KG1 (cell line): ENCODE measurements at regions not wholly inside any gene's neighbourhood (a gene's known extent, or its start where the extent isn't known, plus 50 kb on each side); places are given as distances from the start of the nearest gene placed in this dataset.
"Not testable (repeated sequence)": the region's sequence is repeated elsewhere in the genome, so short reads cannot be mapped to it uniquely, and the experiment has no call there.

ENCODE experiments used
- DNase-seq: peaks from one replicate; lab custom pipeline; 2025; lab: John Stamatoyannopoulos, UW

DNA sequence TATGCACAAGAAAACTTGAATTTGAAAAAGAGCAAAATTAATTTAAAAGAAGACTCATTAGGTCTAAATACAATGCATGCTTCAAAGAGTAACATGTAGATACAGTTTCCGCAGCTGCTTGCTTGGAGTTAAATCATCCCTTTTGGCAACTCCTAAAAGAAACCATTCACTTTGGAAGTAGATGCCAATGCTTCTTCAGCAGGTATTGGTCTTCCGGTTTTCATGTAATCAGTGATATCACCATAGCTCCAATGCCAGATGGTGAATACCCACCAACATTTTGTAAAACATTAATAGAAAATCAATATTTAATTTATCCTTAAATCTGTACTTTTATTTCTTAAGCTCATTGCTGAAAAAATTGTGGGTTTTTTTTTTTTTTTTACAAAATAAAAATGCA is 381.1 kb upstream of the PHF14 start:
- no peak for DNase-seq

DNA sequence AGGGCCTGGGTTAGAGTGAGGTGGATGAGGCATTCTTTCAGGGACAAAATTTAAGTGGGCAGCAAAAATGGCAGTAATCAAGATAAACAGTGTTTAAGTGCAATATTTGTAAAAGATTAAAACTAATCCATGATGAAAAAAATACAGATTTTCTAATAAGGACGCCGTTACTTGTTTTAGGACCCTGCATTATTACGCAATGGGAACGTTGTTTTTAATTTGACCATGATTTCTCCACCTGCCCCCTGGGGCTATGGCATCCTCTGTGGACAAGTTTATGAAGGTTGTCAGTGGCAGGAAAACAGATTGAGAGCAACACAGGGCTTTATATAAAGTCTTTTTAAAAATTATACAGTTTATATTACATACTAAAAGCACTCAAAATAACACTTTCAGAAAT is 380.6 kb upstream of the PHF14 start:
- DNase-seq: no peak

DNA sequence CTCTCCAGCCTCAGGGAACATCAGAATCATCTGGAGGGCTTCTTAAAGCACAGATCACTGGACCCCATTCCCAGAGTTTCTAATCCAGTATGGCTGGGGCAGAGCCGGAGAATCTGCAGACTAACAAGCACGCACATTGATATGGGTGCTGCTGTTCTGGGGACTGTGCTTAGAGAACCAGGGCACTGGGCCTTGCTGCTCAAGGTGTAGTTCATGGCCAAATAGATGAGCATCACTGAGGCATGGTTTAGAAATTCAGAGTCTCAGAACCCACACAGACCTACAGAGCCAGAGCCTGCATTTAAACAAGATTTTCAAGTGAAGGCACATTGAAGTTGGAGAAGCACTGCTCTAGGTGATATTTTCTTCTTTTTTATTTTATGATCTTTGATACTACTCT is 376.8 kb upstream of the PHF14 start:
- no peak for DNase-seq

DNA sequence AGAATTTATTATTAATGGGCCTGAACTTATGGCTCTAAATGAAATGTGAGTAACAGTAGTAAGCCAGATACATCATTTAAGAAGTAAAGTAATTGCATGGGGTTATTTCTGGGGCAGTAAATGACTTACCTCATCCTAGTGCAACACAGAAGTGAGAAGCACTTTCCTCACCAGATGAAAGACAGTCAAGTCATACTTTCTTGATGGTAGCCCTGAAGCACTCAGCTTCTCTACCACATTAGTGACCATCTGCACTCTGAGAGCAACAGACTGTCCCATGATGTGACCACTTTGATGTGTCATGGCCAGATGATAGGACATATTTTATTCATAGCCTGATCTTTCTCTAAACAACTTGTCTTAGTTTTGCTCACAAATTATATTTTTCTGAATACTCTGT is 369.5 kb upstream of the PHF14 start:
- DNase-seq: no peak

DNA sequence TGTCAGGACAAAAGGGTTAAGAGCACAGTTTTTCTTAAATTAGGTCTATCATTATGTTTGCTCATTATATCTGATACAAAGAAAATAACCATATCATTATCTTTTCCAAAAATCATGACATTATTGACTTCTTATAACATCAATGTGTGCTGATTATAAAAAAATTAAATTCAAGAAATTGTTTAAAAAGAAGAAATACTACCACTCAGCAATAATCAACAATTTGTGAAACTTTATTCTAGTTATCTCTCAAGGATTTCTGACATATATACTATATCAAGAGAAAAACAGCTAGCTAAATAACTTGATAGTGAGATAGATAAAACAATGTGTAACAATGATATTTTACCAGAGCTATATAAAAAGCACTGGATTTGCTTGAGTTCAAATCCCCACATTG is 360.7 kb upstream of the PHF14 start:
- no peak for DNase-seq

DNA sequence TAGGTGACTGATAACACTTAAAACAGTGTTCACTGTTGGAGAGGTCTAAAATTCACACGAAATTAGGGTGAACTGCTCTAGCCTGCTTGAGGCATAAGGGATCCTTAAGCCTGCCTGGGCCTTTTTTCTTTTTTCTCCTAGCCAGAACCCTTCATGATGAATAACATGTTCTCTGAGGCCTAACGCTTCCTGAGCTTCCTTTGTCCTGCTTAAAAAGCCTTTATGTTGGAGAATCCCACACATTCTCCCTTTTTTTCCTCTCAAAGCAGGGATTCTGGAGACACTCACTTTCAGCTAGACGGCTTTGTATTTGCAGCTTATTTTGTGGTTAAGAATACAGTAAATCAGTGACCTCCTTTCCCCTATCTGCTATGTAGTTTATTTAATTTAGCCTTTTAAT is 354.7 kb upstream of the PHF14 start:
- DNase-seq: no peak

DNA sequence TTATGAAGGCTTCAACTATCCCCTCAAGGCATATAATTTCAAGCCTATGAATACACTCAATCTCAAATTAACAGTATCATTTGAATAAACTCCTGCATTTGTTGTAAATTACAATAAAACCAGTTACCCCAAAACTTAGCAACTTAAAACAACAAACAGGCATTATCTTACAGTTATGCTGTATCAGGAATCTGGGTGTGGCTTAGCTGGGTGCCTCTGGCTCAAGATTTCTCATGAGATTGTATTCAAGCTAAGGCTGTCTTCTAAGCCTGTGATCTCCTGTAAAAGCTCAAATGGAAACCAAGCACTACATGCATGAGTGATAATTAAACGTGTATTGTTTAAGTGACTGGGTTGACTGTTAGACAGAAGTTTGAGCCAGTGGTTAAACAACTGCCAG is 341.0 kb upstream of the PHF14 start:
- no peak for DNase-seq

DNA sequence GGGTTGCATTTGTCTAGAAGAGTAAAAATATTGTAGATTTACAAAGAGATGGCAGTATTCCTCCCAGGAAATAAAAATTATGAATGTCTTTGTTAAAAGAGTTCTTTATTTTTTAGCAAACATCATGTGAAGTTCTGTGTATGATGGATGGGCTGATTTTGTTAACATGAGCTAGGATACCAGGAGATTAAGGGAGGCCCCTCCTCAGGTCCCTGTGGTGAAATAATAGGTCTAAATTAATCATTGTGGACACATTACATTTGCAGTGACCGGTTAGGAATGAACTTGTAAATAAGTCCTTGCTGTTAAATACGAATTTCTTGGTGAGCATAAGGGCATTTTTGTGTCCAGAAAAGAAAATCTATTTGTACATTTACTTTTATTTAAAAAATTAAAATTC is 339.4 kb upstream of the PHF14 start:
- DNase-seq: no peak

DNA sequence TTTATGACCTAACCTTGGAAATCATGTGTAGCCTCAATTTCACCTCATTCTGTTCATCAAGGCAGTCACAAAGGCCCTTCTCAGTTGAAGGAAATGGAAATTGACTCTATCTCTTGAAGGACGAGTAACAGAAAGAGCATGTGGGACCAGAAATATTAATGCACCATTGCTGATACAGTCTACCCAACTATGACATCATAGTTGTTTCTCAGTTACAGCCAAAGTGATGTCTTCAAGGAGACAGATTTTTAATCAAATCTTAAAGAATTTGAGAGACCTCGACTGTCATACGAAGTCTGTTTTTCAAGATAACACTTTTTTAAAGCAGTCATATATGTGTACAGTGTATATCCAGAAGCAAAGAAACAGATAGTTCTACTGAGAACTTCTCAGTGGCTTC is 335.7 kb upstream of the PHF14 start:
- no peak for DNase-seq

DNA sequence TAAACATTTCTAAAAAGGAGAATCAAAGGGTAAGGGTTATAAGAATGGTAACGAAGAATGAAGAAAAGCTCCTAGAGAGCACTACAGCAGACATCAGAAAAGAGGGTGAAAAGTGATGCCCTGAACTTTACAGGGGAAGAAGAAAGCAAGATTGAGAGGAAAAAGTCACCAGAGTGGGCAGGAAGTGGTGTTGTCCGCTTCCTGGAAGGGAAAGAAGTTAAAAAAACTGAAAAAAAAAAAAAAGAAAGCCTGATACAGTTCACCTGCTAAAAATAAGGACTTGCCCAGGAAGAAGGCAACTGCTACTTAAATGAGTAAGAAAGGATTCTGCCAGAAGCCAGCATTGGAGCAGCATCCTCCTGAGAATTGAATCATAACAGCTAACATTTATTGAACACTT is 330.1 kb upstream of the PHF14 start:
- DNase-seq: no peak

DNA sequence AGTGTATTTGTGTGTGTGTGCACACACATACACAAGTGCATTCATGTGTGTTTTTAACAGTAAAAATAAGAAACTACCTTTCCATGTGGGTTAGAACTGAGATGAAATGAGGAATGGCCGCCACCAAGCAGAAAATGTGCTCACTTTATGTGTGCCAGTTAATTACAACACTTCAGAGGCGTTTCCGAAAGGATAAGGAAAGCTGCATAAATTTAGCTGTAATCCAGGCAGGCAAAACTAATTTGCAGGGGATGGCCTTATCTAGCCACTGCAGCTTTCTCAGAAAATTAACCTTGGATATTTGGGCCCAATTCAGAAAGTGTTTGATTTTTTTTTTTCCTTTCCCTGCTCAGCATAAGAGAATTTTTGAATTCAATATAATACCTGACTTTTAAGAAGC is 328.8 kb upstream of the PHF14 start:
- no peak for DNase-seq

DNA sequence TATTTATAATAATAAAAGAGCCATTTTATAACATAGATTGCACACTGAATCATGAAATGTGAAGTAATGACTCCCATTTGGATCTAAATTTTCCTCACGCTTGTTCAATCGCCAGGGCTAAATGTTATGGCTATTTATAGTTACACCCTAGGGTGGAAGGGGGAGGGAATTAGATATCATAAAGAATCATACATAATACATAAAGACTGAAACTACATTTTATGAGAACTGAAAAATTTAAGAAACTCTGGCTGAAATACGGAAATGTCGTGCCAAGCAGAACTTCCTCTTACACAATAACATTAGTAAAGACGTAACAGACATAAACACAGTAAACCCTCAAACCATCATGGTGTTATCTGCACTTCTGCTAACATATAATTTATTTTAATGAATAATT is 327.5 kb upstream of the PHF14 start:
- no peak for DNase-seq

DNA sequence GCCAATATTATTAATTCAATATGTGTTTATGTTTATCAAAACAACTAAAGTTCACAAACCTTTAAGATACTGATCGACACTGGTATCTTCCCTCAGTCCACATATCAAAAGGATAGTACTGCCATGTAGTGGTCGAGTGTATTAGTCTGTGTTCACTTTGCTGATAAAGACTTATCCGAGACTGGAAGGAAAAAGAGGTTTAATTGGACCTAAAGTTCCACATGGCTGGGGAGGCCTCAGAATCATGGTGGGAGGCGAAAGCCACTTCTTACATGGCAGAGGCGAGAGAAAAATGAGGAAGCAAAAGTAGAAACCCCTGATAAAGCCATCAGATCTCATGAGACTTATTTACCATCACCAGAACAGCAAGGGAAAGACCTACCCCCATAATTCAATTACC is 325.4 kb upstream of the PHF14 start:
- DNase-seq: no peak

DNA sequence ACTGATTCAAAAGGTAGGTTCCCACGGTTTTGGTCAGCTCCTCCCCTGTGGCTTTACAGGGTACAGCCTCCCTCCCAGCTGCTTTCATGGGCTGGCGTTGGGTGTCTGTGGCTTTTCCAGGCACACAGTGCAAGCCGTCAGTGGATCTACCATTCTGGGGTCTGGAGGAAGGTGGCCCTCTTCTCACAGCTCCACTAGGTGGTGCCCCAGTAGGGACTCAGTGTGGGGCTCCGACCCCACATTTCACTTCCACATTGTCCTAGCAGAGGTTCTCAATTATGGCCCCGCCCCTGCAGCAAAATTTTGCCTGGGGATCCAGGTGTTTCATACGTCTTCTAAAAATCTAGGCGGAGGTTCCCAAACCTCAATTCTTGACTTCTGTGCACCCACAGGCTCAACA is 324.6 kb upstream of the PHF14 start:
- DNase-seq: not testable (repeated sequence)

DNA sequence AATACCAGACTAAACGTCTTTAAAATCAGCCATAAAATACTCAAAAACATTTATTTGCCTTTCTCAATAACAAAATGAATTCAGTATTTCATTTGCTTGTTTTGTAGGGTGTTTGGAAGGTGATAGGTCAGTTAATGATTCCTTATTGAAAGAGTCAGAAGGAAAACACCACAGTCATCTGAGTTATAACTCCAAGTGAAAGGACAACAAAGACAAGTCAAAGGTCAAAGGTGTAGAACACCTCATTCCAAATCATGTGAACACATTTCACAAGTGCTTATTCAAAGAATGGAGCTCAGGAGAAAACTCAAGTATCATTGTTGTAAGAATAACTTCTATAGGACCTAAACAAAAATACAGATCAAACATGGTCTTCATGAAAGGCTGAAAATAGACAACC is 318.6 kb upstream of the PHF14 start:
- no peak for DNase-seq

DNA sequence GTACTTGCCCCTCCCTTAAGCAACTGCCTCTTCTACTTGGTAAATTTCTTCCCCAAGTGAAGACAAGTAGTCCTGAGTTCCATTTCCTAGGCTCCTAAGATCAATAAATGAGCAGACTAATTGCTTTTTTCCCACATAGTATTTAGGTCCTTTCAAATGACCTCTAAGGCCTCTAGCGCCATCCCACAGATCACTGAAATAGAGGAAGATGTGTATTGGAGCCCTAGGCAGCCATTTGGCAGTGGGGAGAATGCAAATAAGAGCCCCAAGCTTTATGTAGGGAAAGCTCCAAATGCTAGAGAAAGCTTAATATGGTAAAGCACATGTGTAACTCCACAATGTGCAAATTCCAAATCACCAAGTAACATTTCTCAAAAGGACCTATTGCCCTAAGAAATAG is 316.5 kb upstream of the PHF14 start:
- DNase-seq: no peak

DNA sequence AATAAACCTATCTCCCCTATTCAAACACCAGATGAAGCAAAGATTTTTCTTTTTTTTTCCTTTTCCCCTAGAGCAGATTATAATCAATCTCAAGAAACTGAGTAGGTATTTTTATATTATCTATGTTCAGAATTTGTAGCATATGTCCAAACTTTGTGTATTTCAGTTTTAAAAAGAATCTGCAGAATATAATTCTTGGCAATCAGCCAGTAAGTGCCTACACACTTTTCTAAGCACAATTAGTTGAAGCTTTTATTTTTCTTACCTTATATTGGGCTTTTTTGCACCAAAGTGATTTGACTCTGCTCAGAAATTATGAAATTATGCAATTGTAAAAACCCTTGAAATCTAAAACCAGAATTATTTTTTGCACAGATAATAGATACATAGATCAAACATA is 315.8 kb upstream of the PHF14 start:
- DNase-seq: no peak

DNA sequence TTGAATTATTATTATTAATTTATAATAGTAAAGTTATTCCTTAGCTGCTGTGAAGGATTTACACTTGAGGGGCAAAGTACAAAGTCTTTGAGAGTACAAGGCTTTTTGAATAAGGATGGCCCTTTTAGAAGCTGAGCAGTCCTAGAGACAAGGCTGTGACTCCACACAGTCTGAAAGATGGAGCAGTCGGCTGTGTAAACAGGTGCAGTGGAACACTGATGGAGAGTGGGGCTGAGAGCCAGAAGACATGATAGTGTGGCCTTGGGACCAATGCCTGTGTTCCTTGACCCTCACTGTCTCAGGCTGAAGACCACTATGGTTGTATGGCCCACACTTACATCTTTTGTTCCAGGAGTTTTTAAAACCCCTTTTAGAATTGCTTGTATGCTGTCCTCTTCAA is 311.2 kb upstream of the PHF14 start:
- no peak for DNase-seq

DNA sequence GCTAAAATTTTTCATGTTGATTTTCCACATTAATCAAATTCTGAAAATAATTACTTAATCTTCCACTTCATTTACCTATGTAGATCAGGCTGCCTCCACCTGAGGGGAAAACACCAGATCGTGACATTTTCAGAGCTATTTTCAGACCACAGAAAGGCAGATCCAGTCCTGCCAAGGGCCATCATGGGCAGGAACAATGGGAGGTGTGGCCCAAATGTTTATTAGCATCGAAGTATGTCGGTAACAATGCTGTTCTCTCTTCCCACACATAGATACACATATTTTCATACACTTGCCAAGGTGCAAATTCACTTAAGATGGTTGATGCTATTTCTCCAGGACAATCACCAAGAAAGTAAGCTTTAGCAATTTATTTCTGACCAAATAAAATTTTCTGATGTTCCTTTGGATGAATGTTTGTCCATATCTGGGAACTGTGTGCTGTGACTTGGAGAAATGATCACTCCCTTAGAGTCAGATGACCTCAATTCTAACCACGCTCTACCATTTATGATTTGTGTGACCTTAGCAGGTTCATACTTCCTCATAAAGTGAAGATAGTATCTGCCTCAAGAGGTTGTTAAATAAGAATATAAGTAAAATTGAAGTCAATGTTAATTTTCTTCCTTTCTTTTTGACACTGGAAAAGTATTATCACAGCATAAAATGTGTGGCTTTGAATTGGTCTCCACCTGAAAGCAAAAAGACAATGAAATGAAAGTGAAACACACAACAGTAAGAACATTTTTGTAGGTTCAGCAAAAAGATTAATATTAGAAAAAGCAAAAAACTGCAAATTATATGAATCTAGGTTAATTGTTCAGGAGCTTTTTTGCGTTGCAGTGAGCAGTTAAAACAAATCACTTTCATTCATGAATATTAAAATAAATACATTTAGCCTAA is 310.4 kb upstream of the PHF14 start:
- no peak for DNase-seq

DNA sequence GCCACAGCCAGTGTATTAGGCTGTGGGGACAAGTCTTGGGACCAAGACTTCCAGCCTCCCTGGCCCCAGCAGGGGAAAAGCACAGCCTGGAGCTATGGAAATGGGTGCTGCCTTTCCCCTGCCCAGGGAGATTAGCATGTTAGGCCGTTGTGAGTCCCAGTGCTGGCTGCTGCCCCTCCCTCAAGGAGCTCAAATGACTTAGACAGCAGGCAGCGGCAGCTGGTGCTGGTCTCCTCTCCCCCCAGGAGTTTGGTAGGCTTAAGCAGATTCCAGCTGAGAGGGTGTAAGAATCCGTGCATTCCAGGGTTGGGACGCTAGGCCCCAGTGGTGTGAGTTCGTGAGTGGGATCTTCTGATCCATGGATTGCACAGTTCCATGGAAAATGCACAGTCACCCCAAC is 301.5 kb upstream of the PHF14 start:
- DNase-seq: no peak

DNA sequence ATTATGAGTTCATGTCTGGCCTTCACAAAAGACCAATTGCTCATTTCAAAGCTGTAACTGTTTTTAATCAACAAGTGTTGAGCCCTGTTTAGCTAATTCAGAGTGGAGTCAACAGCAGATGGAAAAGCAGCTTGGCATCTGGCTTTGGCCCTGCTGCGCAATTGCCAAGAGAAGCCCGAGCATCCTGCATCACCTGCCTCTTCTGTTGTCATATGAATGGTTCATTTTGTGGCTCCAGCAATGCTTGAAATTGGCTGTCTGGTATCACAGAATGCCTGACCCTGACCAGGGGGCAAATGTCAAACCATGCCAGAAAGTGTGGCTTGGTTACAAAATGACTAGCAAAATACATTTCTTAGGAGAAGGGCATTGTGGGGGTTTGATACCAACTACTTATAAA is 296.5 kb upstream of the PHF14 start:
- DNase-seq: no peak

DNA sequence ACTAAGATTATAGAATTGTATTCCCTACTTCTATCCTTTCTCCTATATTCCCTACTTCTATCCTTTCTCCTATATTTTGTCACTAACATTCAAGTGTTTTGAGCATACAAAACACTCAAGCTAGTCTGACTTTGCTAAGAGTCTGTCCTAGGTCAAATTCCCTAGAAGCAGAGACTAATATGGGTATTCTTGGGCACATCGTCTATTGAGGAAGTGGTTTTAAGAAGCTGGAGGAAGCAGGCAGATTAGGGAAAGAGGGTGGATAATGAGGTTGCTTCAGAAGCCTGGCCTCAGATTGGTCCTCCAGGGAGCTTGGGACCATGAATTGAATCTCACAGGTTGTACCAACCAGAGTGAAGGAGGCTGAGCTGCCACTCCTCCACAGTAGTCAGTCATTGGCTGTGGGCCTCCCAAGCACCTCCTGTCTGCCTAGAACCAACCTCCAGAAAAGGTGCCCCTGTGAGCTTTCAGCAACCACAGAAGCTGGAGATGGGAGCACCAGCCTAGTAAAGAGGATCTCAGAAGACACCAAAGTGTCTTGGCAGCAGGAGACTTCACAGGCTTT is 295.9 kb upstream of the PHF14 start:
- no peak for DNase-seq

DNA sequence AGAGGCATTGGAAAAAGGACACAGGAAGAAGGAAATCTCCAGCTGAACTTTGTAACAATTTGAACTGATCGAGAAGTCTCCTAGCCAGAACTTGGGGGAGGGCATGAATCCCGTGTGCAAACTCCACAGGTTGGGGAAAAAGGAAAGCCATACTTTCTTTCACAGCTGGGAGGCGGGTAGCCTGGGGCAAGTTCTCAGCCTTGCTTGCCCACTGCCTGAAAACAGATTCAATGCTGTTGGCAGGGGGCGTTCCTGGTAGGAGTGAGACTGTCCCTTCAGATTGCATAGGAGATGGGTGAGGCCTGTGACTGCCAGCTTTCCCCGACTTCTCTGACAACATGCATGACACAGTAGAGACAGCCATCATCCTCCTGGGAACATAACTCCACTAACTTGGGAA is 289.1 kb upstream of the PHF14 start:
- no peak for DNase-seq

DNA sequence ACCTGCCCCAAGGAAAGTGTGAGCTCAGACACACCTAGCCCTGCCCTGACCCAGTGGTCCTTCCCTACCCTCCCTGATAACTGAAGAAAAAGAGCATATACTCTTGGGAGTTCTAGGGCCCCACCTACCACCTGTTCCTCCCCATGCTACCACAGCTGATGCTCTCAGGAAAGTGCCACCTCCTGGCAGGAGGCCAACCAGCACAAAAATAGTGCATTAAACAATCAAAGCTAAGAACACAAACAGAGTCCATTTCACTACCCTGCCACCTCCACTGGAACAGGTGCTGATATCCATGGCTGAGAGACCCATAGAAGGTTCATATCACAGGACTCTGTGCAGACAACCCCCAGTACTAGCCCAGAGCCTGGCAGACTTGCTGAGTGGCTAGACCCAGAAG is 288.6 kb upstream of the PHF14 start:
- DNase-seq: no peak
